Choroid plexus epithelial cell (primary cell): ENCODE measurements at regions not wholly inside any gene's neighbourhood (a gene's known extent, or its start where the extent isn't known, plus 50 kb on each side); places are given as distances from the start of the nearest gene placed in this dataset.

Experiments used
- DNase-seq: peaks from one replicate; pipeline ENCODE4 v3.0.0-alpha.2; 2010; ENCODE audit warnings: low read depth
- H3K4me3 ChIP-seq: 2 replicates; pipeline ENCODE4 v1.5.1; 2011; ENCODE audit warnings: low read depth, mild to moderate bottlenecking, control low read depth, low read length, moderate library complexity
- CTCF ChIP-seq: conservative IDR thresholded peaks from 2 replicates; pipeline ENCODE4 v1.5.1; 2011; ENCODE audit warnings: low read depth, mild to moderate bottlenecking, control low read depth, inconsistent platforms, low read length, moderate library complexity

- no peak for TF ChIP-seq CTCF
- DNase-seq = no peak
- no peak overlapping the region for H3K4me3 ChIP-seq
Observed at GRCh38 chr14:65185829-65186228, 83.5 kb upstream of the MAX start.

- no peak overlapping the region for H3K4me3 ChIP-seq
- TF ChIP-seq CTCF = no peak
- DNase-seq = no peak
Observed at GRCh38 chr14:65186951-65187350, 84.6 kb upstream of the MAX start.

- TF ChIP-seq CTCF = no peak
- no peak for DNase-seq
- H3K4me3 ChIP-seq = no peak overlapping the region
Observed at GRCh38 chr14:65187421-65188049, 85.2 kb upstream of the MAX start.

- no peak for DNase-seq
- TF ChIP-seq CTCF = no peak
- H3K4me3 ChIP-seq = no peak overlapping the region
Observed at GRCh38 chr14:65190312-65190711, 88.0 kb upstream of the MAX start.

- no peak for TF ChIP-seq CTCF
- H3K4me3 ChIP-seq = no peak overlapping the region
- DNase-seq = no peak
Observed at GRCh38 chr14:65191716-65192115, 89.4 kb upstream of the MAX start.

- no peak for TF ChIP-seq CTCF
Observed at GRCh38 chr14:65192686-65193085, 90.4 kb upstream of the MAX start.

GRCh38 chr14:65193916-65194590 lies 91.7 kb upstream of the MAX start:
- no peak for DNase-seq
- H3K4me3 ChIP-seq = no peak overlapping the region
- TF ChIP-seq CTCF = no peak

More at GRCh38 chr14:65192686-65193085, 90.4 kb upstream of the MAX start:
- no peak for DNase-seq
- H3K4me3 ChIP-seq = no peak overlapping the region
